HG03159 (cell line): ENCODE measurements at regions not wholly inside any gene's neighbourhood (a gene's known extent, or its start where the extent isn't known, plus 50 kb on each side); places are given as distances from the start of the nearest gene placed in this dataset.
"Not testable (repeated sequence)": the region's sequence is repeated elsewhere in the genome, so short reads cannot be mapped to it uniquely, and the experiment has no call there.

Experiments used
- ATAC-seq: cut with Tn5 transposase; IDR thresholded peaks from one replicate; pipeline ENCODE4 v1.9.1; 2021; ENCODE audit warnings: mild to moderate bottlenecking, moderate library complexity; ENCODE audit not compliant: unreplicated experiment

- ATAC-seq: not testable (repeated sequence)
Observed at GRCh38 chr3:34909679-34910078, 729.6 kb upstream of the ARPP21 start.

GRCh38 chr3:34919025-34919424 lies 720.3 kb upstream of the ARPP21 start:
- ATAC-seq: no peak

DNA sequence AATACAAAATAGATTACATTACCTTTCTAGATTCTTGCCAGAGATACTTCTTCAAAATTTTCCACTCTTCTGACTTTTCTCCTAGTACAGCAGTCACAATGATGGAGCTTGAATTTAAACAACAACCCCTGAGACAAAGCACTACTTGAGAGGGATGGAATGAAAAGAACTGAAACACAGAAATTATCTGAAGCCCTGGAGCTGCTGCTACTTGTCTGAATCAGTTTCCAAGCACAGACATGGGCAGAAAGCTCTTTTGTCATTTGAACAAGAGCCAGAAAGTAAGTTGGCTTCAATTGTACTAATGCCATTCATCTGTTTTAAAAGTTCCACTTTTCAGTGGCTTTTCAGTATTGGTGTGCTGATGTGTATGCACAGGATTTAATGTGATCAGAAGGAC lies 718.5 kb upstream of the ARPP21 start:
- no peak for ATAC-seq

DNA sequence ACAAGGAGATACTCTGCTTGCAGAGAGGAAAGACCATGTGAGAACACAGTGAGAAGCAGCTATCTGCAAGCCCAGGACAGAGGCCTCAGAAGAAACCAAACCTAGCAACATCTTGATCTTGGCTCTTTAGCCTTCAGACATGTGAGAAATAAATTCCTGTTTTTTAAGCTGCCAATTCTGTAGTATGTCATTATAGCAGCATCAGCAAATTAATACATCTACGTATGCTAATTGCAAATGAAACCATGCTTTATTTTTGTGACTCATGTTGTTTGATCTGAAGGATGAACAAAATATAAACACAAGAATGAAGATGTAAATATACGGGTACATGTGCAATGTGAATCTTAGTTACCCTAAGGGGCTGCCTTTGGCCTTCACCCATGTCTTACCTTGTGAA lies 714.4 kb upstream of the ARPP21 start:
- no peak for ATAC-seq

GRCh38 chr3:34925851-34926250 lies 713.5 kb upstream of the ARPP21 start:
- no peak for ATAC-seq

DNA sequence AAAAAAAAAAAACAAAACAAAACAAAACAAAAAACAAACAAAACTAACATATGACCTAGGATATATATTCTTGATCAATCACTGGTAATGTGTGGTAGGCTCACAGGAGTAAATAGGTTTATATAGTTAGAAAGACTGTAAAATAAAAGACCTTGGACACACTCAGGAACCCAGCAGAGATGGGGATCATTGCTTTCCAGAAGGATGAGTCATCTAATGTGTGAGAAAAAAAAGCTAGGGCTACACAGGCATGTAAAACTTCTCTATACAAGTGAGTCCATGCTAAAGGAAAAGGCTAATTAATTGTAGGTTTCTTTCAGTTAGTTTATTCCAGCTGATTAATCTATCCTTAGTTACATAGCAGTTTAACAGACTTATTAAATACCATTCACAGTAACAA lies 710.3 kb upstream of the ARPP21 start:
- ATAC-seq: no peak

DNA sequence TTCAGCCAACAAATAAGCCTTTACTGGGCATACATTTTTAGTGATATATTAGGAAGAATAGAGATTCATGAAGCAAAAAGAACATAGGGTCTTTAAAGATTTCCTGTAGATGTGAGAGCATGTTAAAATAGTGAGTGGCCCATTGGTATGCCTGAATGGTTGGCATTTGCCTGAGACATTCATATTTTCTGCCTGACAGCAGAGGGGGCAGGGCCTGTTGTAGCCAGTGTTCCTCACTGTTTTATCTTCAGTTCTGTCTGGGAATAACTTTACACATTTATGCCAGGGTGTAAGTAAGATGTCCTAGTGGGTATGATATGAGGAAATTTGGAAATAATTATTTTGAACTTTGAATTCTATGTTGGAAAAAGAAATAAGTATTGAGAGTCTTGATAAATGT lies 704.7 kb upstream of the ARPP21 start:
- no peak for ATAC-seq

DNA sequence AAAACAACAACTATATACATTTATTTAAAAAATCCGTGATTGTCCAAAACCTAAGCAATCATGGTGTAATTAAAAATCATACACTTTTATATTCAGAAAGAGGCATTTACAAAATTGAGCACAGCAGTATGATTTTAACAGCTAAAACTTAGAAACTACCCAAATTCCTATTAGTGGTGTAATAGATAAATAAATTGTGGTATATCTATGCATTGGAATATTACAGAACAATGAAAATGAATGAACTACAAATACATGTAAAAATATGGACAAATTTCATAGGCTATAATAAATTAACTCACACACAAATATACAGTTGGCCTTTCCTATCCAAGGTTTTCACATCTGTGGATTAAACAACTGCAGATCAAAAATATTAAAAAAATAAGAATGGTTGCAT lies 700.5 kb upstream of the ARPP21 start:
- ATAC-seq: no peak

- ATAC-seq: no peak
Observed at GRCh38 chr3:34942256-34942655, 697.1 kb upstream of the ARPP21 start.

- ATAC-seq: no peak
Observed at GRCh38 chr3:34947834-34948233, 691.5 kb upstream of the ARPP21 start.

- no peak for ATAC-seq
Observed at GRCh38 chr3:34948517-34948916, 690.8 kb upstream of the ARPP21 start.

- ATAC-seq: no peak
Observed at GRCh38 chr3:34955680-34956079, 683.6 kb upstream of the ARPP21 start.

DNA sequence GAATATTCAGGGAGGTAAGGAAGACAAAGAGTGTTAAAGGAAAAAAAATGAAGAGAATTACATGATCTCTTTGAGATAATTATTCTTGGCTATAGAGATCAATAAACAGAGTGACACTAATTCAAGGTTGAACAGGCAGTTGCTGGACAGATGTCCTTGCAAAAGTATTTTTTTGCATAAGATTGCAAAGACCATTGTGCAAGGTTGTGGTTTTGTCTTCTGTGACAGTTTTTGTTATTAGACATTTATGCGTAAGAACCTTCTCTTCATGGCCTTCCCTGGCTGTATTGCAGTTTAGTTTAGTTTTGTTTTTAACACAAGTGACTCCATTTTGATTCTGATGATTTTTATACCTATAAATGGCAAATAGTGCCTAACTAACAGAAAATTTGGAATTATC lies 682.8 kb upstream of the ARPP21 start:
- no peak for ATAC-seq

- ATAC-seq: no peak
Observed at GRCh38 chr3:34957677-34958076, 681.6 kb upstream of the ARPP21 start.

DNA sequence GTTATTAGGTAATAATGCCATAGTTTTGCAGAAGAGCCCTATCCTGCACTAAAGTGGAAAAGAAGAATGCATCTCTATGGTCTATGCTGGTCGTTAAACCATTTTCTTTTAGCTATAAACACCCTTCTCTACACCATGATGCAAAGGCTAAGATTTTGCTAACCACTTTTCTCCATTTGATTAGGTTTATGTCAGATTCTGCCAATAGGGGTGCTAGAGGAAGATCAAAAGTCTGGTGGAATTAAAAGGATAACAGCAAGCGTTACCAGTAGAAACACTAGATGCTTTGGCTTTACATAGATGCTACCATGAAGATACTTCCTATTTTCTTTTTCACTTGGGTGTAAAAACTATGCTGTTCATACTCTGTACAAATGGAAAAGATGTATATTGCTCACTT lies 669.8 kb upstream of the ARPP21 start:
- ATAC-seq: no peak

GRCh38 chr3:34972481-34972880 lies 666.8 kb upstream of the ARPP21 start:
- ATAC-seq: no peak

DNA sequence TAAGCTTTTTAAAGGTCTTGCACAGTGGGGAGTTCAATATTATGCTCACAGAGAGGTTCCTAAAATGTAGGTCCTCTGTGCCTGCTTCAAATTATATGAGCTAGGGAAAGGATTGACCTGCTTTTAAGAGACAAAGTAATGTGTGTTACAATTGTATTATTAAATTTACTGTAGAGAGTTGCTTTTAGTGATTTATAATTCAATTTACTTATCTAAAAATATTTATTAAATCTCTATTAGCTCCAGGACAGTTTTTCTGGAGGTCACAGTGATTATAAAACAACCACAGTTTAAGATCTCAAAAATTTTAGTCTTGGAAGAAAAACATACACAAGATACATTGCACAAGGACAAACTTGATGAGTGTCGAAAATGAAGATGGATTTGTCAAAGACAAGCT lies 665.7 kb upstream of the ARPP21 start:
- ATAC-seq: no peak

DNA sequence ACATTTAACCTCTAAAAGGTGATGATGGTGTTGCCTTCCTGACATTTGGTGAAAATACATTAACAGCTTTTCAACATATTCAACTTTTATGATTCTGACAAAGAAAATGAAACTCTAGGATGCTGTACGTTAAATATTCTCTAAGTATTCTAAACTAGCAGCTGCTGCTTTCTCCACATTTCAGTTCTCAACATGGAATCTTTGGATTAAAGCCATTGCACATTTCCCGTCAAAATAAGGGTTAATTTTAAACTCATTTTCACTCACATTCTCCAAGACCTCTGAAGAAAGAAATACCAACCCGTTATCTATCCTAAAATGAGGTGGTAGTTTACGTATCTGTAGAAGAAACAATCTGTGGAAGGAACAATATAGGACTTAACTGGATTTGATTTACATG lies 655.7 kb upstream of the ARPP21 start:
- ATAC-seq: no peak

GRCh38 chr3:34988296-34988695 lies 651.0 kb upstream of the ARPP21 start:
- ATAC-seq: no peak

DNA sequence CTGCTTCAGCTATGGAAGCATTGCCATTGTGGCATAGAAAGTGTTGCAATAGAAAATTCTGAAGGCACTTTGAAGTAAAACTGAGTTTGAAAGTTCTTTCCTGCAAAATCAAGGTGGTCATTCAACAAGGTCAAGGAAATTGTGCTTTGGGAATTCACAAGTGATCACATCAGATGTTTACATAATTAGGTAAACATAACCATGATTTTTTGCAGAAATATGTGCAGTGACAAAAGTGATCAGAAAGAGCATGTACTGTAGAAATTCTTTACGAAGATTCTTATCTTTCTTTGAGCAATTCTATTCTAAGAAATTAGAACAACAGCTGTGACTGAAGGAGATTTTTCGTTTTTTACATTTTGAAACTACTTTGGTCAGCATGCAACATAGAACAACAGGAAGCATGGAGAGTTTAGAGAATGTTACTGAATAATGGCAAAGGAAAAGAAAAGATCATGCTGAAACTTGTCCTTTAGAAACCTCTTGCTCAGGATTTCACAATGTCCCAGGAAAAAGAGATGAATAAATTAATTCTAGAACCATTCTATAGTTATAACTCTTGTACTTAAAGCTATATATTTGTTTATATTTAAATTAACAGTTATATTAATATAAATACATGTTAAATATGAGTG lies 643.4 kb upstream of the ARPP21 start:
- no peak for ATAC-seq

- ATAC-seq: no peak
Observed at GRCh38 chr3:34998902-34999301, 640.4 kb upstream of the ARPP21 start.

DNA sequence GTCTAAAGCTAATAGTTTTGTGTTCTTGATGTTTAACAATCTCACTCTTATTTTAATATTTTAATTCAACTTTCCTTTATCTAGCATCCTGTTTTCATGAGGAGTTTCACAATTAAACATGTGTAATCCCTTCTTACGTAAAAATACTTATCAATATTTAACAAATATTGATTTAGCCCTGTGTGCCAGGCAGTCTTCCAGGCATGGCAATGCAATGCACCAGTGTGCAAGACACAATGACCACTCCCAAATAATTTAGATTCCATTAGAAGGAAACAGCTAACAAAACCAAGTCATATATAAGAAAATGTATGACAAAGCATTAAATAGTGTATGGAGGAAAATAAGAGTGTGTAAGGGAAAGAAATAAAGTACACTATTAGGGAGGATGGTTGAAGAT lies 627.1 kb upstream of the ARPP21 start:
- ATAC-seq: no peak

GRCh38 chr3:35028157-35028556 lies 611.2 kb upstream of the ARPP21 start:
- no peak for ATAC-seq
